WTC11 (cell line): ENCODE measurements at regions not wholly inside any gene's neighbourhood (a gene's known extent, or its start where the extent isn't known, plus 50 kb on each side); places are given as distances from the start of the nearest gene placed in this dataset.
"Not testable (repeated sequence)": the region's sequence is repeated elsewhere in the genome, so short reads cannot be mapped to it uniquely, and the experiment has no call there.

Experiments
- ATAC-seq: fragments of 200-7000 bp; cut with Tn5 transposase; 2 replicates; pipeline ENCODE4 v1.10.0; 2021; ENCODE audit warnings: mild to moderate bottlenecking, moderate library complexity
- CTCF ChIA-PET: fragments of 300-600 bp; sonication (Branson Sonifier 250); formaldehyde crosslinking; loops from one replicate; lab custom pipeline; 2021; ENCODE audit warnings: antibody characterized with exemption; lab: Charles Lee
- POLR2A ChIA-PET: fragments of 350-600 bp; sonication (Branson Sonifier 250); formaldehyde crosslinking; loops from one replicate; lab custom pipeline; 2021; ENCODE audit warnings: antibody characterized with exemption; lab: Charles Lee
- DNase-seq: peaks from one replicate; pipeline ENCODE4 v3.0.0; 2021; ENCODE audit warnings: low spot score
- H3K27ac Mint-ChIP-seq: 2 replicates; pipeline ENCODE4 v1.8.0; 2021; ENCODE audit warnings: mixed read lengths
- H3K27me3 Mint-ChIP-seq: 2 replicates; pipeline ENCODE4 v1.8.0; 2021; ENCODE audit warnings: low read depth, mild to moderate bottlenecking, moderate library complexity, mixed read lengths
- H3K36me3 Mint-ChIP-seq: 2 replicates; pipeline ENCODE4 v1.8.0; 2021; ENCODE audit warnings: mixed read lengths
- H3K4me1 Mint-ChIP-seq: 2 replicates; pipeline ENCODE4 v1.8.0; 2022; ENCODE audit warnings: mixed read lengths
- H3K4me3 Mint-ChIP-seq: 2 replicates; pipeline ENCODE4 v1.8.0; 2021; ENCODE audit warnings: mild to moderate bottlenecking, moderate library complexity, mixed read lengths
- H3K9me3 Mint-ChIP-seq: 2 replicates; pipeline ENCODE4 v1.8.0; 2021; ENCODE audit warnings: mixed read lengths
- ATF1 ChIP-seq: sonication (generic); formaldehyde crosslinking; IDR thresholded peaks from 2 replicates; pipeline ENCODE4 v1.8.1; 2023; ENCODE audit warnings: mild to moderate bottlenecking, moderate library complexity, missing genetic modification reagents
- EMX1 ChIP-seq: fragments of 250-450 bp; sonication (Bioruptor Pico); IDR thresholded peaks from 2 replicates; pipeline ENCODE4 v1.8.0; 2021; ENCODE audit warnings: mild to moderate bottlenecking
- GTF2I ChIP-seq: fragments of 250-450 bp; sonication (Bioruptor Pico); conservative IDR thresholded peaks from 2 replicates; pipeline ENCODE4 v1.4.0; 2021; ENCODE audit warnings: mild to moderate bottlenecking
- JUN ChIP-seq: sonication (generic); formaldehyde crosslinking; IDR thresholded peaks from 2 replicates; pipeline ENCODE4 v1.8.0; 2023; ENCODE audit warnings: mild to moderate bottlenecking, missing genetic modification reagents
- MLX ChIP-seq: sonication (generic); formaldehyde crosslinking; IDR thresholded peaks from 2 replicates; pipeline ENCODE4 v1.8.1; 2023; ENCODE audit warnings: mild to moderate bottlenecking, missing genetic modification reagents, moderate library complexity
- NR2C2 ChIP-seq: sonication (generic); formaldehyde crosslinking; IDR thresholded peaks from 2 replicates; pipeline ENCODE4 v1.8.0; 2022; ENCODE audit warnings: mild to moderate bottlenecking, missing genetic modification reagents
- TEAD1 ChIP-seq: sonication (generic); formaldehyde crosslinking; IDR thresholded peaks from 2 replicates; pipeline ENCODE4 v1.8.0; 2022; ENCODE audit warnings: mild to moderate bottlenecking, missing genetic modification reagents
- ZBTB21 ChIP-seq: sonication (generic); formaldehyde crosslinking; IDR thresholded peaks from 2 replicates; pipeline ENCODE4 v1.8.1; 2023; ENCODE audit warnings: mild to moderate bottlenecking, missing genetic modification reagents, borderline replicate concordance
- ZMAT4 ChIP-seq: fragments of 250-450 bp; sonication (Bioruptor Pico); IDR thresholded peaks from 2 replicates; pipeline ENCODE4 v1.9.0; 2021; ENCODE audit warnings: mild to moderate bottlenecking
- ZNF671 ChIP-seq: fragments of 250-450 bp; sonication (Bioruptor Pico); IDR thresholded peaks from 2 replicates; pipeline ENCODE4 v1.8.0; 2021; ENCODE audit warnings: mild to moderate bottlenecking
- ZSCAN18 ChIP-seq: fragments of 250-450 bp; sonication (Bioruptor Pico); IDR thresholded peaks from 2 replicates; pipeline ENCODE4 v2.1.2; 2022; ENCODE audit warnings: mild to moderate bottlenecking, moderate library complexity
- TF ChIP-seq, protein P1 (sequence below): sonication (generic); formaldehyde crosslinking; IDR thresholded peaks from 2 replicates; pipeline ENCODE4 v1.8.0; 2023; ENCODE audit warnings: missing genetic modification reagents
- TF ChIP-seq, protein P2 (sequence below): fragments of 250-450 bp; sonication (Bioruptor Pico); IDR thresholded peaks from 2 replicates; pipeline ENCODE4 v1.9.0; 2021; ENCODE audit warnings: mild to moderate bottlenecking, borderline replicate concordance
- TF ChIP-seq, protein P3 (sequence below): sonication (generic); formaldehyde crosslinking; IDR thresholded peaks from 2 replicates; pipeline ENCODE4 v1.8.1; 2022; ENCODE audit warnings: low read depth, missing genetic modification reagents, borderline replicate concordance
- TF ChIP-seq, protein P4 (sequence below): fragments of 200-600 bp; IDR thresholded peaks from 2 replicates; pipeline ENCODE4 v1.8.0; 2022; ENCODE audit warnings: antibody characterized with exemption
- TF ChIP-seq, protein P5 (sequence below): fragments of 250-450 bp; sonication (Bioruptor Pico); conservative IDR thresholded peaks from 2 replicates; pipeline ENCODE4 v1.9.0; 2021; ENCODE audit warnings: mild to moderate bottlenecking

GRCh38 chr9:104316201-104317009 is 187.7 kb upstream of the OR13F1 start:
- H3K4me1 Mint-ChIP-seq, H3K36me3 Mint-ChIP-seq, H3K27ac Mint-ChIP-seq, ATAC-seq, H3K4me3 Mint-ChIP-seq, POLR2A ChIA-PET, CTCF ChIA-PET, DNase-seq, H3K27me3 Mint-ChIP-seq: not testable (repeated sequence)
- peaks cover 12% of the 10 kb centered on the region for H3K9me3 Mint-ChIP-seq

GRCh38 chr9:104319198-104319597 is 184.9 kb upstream of the OR13F1 start:
- TF ChIP-seq, protein P1, sequence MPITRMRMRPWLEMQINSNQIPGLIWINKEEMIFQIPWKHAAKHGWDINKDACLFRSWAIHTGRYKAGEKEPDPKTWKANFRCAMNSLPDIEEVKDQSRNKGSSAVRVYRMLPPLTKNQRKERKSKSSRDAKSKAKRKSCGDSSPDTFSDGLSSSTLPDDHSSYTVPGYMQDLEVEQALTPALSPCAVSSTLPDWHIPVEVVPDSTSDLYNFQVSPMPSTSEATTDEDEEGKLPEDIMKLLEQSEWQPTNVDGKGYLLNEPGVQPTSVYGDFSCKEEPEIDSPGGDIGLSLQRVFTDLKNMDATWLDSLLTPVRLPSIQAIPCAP (CRISPR knock-in tag), result no peak
- TF ChIP-seq, protein P2, sequence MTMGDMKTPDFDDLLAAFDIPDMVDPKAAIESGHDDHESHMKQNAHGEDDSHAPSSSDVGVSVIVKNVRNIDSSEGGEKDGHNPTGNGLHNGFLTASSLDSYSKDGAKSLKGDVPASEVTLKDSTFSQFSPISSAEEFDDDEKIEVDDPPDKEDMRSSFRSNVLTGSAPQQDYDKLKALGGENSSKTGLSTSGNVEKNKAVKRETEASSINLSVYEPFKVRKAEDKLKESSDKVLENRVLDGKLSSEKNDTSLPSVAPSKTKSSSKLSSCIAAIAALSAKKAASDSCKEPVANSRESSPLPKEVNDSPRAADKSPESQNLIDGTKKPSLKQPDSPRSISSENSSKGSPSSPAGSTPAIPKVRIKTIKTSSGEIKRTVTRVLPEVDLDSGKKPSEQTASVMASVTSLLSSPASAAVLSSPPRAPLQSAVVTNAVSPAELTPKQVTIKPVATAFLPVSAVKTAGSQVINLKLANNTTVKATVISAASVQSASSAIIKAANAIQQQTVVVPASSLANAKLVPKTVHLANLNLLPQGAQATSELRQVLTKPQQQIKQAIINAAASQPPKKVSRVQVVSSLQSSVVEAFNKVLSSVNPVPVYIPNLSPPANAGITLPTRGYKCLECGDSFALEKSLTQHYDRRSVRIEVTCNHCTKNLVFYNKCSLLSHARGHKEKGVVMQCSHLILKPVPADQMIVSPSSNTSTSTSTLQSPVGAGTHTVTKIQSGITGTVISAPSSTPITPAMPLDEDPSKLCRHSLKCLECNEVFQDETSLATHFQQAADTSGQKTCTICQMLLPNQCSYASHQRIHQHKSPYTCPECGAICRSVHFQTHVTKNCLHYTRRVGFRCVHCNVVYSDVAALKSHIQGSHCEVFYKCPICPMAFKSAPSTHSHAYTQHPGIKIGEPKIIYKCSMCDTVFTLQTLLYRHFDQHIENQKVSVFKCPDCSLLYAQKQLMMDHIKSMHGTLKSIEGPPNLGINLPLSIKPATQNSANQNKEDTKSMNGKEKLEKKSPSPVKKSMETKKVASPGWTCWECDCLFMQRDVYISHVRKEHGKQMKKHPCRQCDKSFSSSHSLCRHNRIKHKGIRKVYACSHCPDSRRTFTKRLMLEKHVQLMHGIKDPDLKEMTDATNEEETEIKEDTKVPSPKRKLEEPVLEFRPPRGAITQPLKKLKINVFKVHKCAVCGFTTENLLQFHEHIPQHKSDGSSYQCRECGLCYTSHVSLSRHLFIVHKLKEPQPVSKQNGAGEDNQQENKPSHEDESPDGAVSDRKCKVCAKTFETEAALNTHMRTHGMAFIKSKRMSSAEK, result no peak
- TF ChIP-seq GTF2I (CRISPR knock-in tag), result no peak
- Mint-ChIP-seq H3K9me3 (peaks cover 12% of the 10 kb centered on the region), H3K4me3 (no peak overlapping the region), H3K27ac (no peak overlapping the region), H3K4me1 (peaks cover 3% of the 10 kb centered on the region), H3K36me3 (peaks cover 8% of the 10 kb centered on the region), H3K27me3 (no peaks in the 10 kb centered on the region)
- ChIA-PET CTCF (no interaction called here), POLR2A (no interaction called here)
- no peak for DNase-seq
- ATAC-seq, result no peak

- no peak overlapping the region for H3K4me3 Mint-ChIP-seq
- H3K4me1 Mint-ChIP-seq, result peaks cover 3% of the 10 kb centered on the region
- no peaks in the 10 kb centered on the region for H3K27me3 Mint-ChIP-seq
- ChIA-PET CTCF (no interaction called here), POLR2A (no interaction called here)
- ATAC-seq (no peak), DNase-seq (no peak)
- peaks cover 8% of the 10 kb centered on the region for H3K36me3 Mint-ChIP-seq
- peaks cover 12% of the 10 kb centered on the region for H3K9me3 Mint-ChIP-seq
- no peak overlapping the region for H3K27ac Mint-ChIP-seq
- TF ChIP-seq EMX1 (CRISPR knock-in tag), result no peak
- no peak for TF ChIP-seq TEAD1 (CRISPR knock-in tag)
- no peak for TF ChIP-seq JUN
- TF ChIP-seq, protein P3, sequence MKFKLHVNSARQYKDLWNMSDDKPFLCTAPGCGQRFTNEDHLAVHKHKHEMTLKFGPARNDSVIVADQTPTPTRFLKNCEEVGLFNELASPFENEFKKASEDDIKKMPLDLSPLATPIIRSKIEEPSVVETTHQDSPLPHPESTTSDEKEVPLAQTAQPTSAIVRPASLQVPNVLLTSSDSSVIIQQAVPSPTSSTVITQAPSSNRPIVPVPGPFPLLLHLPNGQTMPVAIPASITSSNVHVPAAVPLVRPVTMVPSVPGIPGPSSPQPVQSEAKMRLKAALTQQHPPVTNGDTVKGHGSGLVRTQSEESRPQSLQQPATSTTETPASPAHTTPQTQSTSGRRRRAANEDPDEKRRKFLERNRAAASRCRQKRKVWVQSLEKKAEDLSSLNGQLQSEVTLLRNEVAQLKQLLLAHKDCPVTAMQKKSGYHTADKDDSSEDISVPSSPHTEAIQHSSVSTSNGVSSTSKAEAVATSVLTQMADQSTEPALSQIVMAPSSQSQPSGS (CRISPR knock-in tag), result no peak
- TF ChIP-seq ZNF671 (CRISPR knock-in tag), result no peak
- no peak for TF ChIP-seq MLX (CRISPR knock-in tag)
- TF ChIP-seq ZSCAN18, result no peak
- TF ChIP-seq, protein P4, sequence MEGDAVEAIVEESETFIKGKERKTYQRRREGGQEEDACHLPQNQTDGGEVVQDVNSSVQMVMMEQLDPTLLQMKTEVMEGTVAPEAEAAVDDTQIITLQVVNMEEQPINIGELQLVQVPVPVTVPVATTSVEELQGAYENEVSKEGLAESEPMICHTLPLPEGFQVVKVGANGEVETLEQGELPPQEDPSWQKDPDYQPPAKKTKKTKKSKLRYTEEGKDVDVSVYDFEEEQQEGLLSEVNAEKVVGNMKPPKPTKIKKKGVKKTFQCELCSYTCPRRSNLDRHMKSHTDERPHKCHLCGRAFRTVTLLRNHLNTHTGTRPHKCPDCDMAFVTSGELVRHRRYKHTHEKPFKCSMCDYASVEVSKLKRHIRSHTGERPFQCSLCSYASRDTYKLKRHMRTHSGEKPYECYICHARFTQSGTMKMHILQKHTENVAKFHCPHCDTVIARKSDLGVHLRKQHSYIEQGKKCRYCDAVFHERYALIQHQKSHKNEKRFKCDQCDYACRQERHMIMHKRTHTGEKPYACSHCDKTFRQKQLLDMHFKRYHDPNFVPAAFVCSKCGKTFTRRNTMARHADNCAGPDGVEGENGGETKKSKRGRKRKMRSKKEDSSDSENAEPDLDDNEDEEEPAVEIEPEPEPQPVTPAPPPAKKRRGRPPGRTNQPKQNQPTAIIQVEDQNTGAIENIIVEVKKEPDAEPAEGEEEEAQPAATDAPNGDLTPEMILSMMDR, result no peak
- no peak for TF ChIP-seq ZBTB21 (CRISPR knock-in tag)
- TF ChIP-seq, protein P5, sequence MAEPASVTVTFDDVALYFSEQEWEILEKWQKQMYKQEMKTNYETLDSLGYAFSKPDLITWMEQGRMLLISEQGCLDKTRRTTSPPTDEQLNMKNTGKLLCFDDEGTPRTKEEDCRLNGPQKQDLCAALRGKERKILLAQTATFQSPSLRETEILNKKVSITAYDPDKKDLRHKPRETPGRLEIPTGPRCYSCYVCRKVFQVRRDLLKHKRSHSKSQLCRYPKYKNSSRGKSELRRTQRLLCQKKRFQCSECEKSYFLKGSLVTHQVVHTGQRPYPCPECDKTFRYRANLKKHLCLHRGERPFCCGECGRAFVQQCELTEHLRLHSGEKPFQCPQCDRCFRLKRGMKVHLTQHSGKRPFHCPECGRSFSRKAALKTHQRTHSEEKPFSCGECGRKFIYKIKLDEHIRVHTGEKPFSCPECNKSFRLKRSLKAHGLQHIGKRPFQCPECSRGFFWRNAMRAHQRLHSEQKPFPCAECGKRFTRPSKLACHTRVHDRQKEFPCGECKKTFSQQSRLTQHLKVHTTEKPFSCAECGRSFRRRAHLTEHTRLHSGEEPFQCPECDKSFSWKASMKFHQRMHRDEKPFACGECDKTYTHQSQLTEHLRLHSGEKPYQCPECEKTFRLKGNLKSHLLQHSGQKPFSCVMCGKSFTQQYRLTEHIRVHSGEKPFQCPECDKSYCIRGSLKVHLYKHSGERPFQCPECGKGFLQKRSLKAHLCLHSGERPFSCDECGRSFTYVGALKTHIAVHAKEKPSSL, result no peak
- no peak for TF ChIP-seq ZMAT4 (CRISPR knock-in tag)
- no peak for TF ChIP-seq NR2C2 (CRISPR knock-in tag)
- no peak for TF ChIP-seq ATF1 (CRISPR knock-in tag)
These were observed 184.4 kb upstream of the OR13F1 start for GRCh38 chr9:104319685-104320084.
